K562 (cell line): ENCODE measurements at regions not wholly inside any gene's neighbourhood (a gene's known extent, or its start where the extent isn't known, plus 50 kb on each side); places are given as distances from the start of the nearest gene placed in this dataset.

Source experiments
- ATAC-seq: fragments of 200-7000 bp; cut with Tn5 transposase; 3 replicates; pipeline ENCODE4 v1.9.1; 2020; ENCODE audit warnings: moderate library complexity
- BruUV-seq: library from RNA; stranded (reverse); fragments of 400-500 nt; replicated peaks from 2 replicates; lab custom pipeline; 2021; lab: Mats Ljungman, UMichigan
- CTCF ChIA-PET: fragments of 300-600 bp; formaldehyde crosslinking; extraction: SDS; loops from one replicate; lab custom pipeline; 2021; ENCODE audit warnings: low intra/inter-chr PET ratio; lab: Yijun Ruan, JAX
- POLR2A ChIA-PET: fragments of 300-600, 350-650 bp; sonication (Branson Sonifier 250); formaldehyde crosslinking; extraction: SDS; loops from one replicate; lab custom pipeline; 2021; ENCODE audit warnings: antibody characterized with exemption, inconsistent platforms; lab: Yijun Ruan, JAX
- DNase-seq, 4 experiments: peaks; one replicate each; pipeline versions ENCODE4 v3.0.0 to v3.0.0-alpha.2; 2011 to 2018; ENCODE audit warnings: low spot score in 3 of 4, mixed read lengths in 3 of 4; ENCODE audit errors: extremely low read depth in 1 of 4
- FAIRE-seq: peaks from 2 replicates; lab custom pipeline; 2011; peaks lifted over from hg19 to GRCh38; lab: Jason Lieb, UNC
- H2AFZ ChIP-seq: 2 replicates; pipeline ENCODE4 v1.6.0; 2011; ENCODE audit warnings: low read depth, low read length, control low read depth, inconsistent platforms
- H3K27ac ChIP-seq: fragments of 200-600 bp; 3 replicates; pipeline ENCODE4 v1.8.0; 2011; ENCODE audit warnings: low read depth, mild to moderate bottlenecking, control low read depth, inconsistent platforms, low read length, moderate library complexity, mixed read lengths; ENCODE audit errors: extremely low read depth
- H3K27me3 ChIP-seq, 2 experiments: fragments of 300-600 bp in 1 of 2; 2 replicates in 1 of 2; 3 replicates in 1 of 2; pipeline versions ENCODE4 v1.6.0 to v1.8.0; 2011; ENCODE audit warnings: inconsistent platforms in 2 of 2, low read length in 2 of 2, mild to moderate bottlenecking in 1 of 2, mixed read lengths in 1 of 2, moderate library complexity in 1 of 2; ENCODE audit not compliant: control insufficient read depth in 2 of 2, insufficient read depth in 2 of 2
- H3K36me3 ChIP-seq: fragments of 300-600 bp; 3 replicates; pipeline ENCODE4 v1.8.0; 2011; ENCODE audit warnings: mild to moderate bottlenecking, low read length, inconsistent platforms; ENCODE audit not compliant: control insufficient read depth, insufficient read depth
- H3K4me1 ChIP-seq, 2 experiments: fragments of 200-600 bp in 1 of 2; replicated peaks in 1 of 2; 2 replicates in 1 of 2; 3 replicates in 1 of 2; pipeline versions ENCODE4 v1.5.1 to v1.8.0; 2011; ENCODE audit warnings: inconsistent platforms in 2 of 2, low read length in 2 of 2, mild to moderate bottlenecking in 1 of 2, mixed read lengths in 1 of 2, moderate library complexity in 1 of 2; ENCODE audit not compliant: control insufficient read depth in 2 of 2, insufficient read depth in 2 of 2
- H3K4me2 ChIP-seq: 2 replicates; pipeline ENCODE4 v1.6.1; 2011; ENCODE audit warnings: low read length, control low read depth, inconsistent platforms, mixed read lengths; ENCODE audit not compliant: insufficient read depth
- H3K4me3 ChIP-seq: fragments of 200-600 bp; sonication (generic), shearing (Covaris generic); 2 replicates; pipeline ENCODE4 v1.5.1; 2016; ENCODE audit warnings: control low read depth, inconsistent platforms
- H3K79me2 ChIP-seq: fragments of 200-600 bp; 3 replicates; pipeline ENCODE4 v1.8.0; 2011; ENCODE audit warnings: low read length, inconsistent platforms; ENCODE audit not compliant: control insufficient read depth, insufficient read depth
- H3K9ac ChIP-seq, 2 experiments: 2 replicates each; pipeline versions ENCODE4 v1.6.0 to v1.6.1; 2011; ENCODE audit warnings: low read depth in 2 of 2, low read length in 2 of 2, control low read depth in 1 of 2, inconsistent platforms in 1 of 2, mild to moderate bottlenecking in 1 of 2, mixed read lengths in 1 of 2; ENCODE audit not compliant: insufficient read depth in 1 of 2
- H3K9me1 ChIP-seq: one replicate; pipeline ENCODE4 v1.6.0; 2011; ENCODE audit warnings: inconsistent platforms, mild to moderate bottlenecking, low read length, moderate library complexity; ENCODE audit not compliant: control insufficient read depth, insufficient read depth
- H3K9me3 ChIP-seq: replicated peaks from 2 replicates; pipeline ENCODE4 v1.5.1; 2011; ENCODE audit warnings: low read depth, low read length, inconsistent platforms; ENCODE audit not compliant: control insufficient read depth, insufficient read depth
- H4K20me1 ChIP-seq: replicated peaks from 2 replicates; pipeline ENCODE4 v1.6.1; 2011; ENCODE audit warnings: low read length, inconsistent platforms, mixed read lengths; ENCODE audit not compliant: control insufficient read depth, insufficient read depth
- FOXJ2 ChIP-seq: fragments of 200-800 bp; sonication (Bioruptor generic); IDR thresholded peaks from 2 replicates; pipeline ENCODE4 v1.6.1; 2016; ENCODE audit warnings: missing genetic modification characterization, missing compliant biosample characterization
- HSF4 ChIP-seq: fragments of 250-450 bp; sonication (Bioruptor Pico); IDR thresholded peaks from 2 replicates; pipeline ENCODE4 v2.1.2; 2022; ENCODE audit warnings: mild to moderate bottlenecking, moderate library complexity, borderline replicate concordance
- MYBL2 ChIP-seq, 2 experiments: fragments of 450-650 bp in 1 of 2; sonication (generic) in 1 of 2; formaldehyde crosslinking in 1 of 2; IDR thresholded peaks; 2 replicates each; pipeline versions ENCODE4 v1.6.1 to v1.8.1; 2017 to 2022; ENCODE audit warnings: borderline replicate concordance in 1 of 2, inconsistent platforms in 1 of 2, low read depth in 1 of 2, mild to moderate bottlenecking in 1 of 2, missing genetic modification reagents in 1 of 2, moderate library complexity in 1 of 2
- POLR2AphosphoS5 ChIP-seq: IDR thresholded peaks from 2 replicates; pipeline ENCODE4 v1.6.1; 2011; ENCODE audit warnings: mild to moderate bottlenecking, low read depth, low read length, moderate library complexity; ENCODE audit not compliant: control insufficient read depth, insufficient read depth
- TCF7 ChIP-seq: sonication (generic); IDR thresholded peaks from 2 replicates; pipeline ENCODE4 v1.6.1; 2016; ENCODE audit warnings: antibody characterized with exemption, borderline replicate concordance
- THAP12 ChIP-seq: fragments of 250-450 bp; sonication (Bioruptor Pico); IDR thresholded peaks from 2 replicates; pipeline ENCODE4 v1.9.0; 2021; ENCODE audit warnings: mild to moderate bottlenecking, inconsistent platforms
- ZNF3 ChIP-seq: fragments of 250-450 bp; sonication (Bioruptor Pico); IDR thresholded peaks from 2 replicates; pipeline ENCODE4 v1.5.0; 2021; ENCODE audit warnings: mild to moderate bottlenecking, moderate library complexity
- WGBS: fragments of 100-300 bp; shearing (Covaris generic); methylation state at CpG from one replicate; pipeline ENCODE4 v1.1.6; 2016; ENCODE audit warnings: low coverage, mixed read lengths; ENCODE audit not compliant: insufficient coverage; ENCODE audit errors: missing lambda C conversion rate; 5-methylcytosine and 5-hydroxymethylcytosine counted together
- in situ Hi-C: fragments of 300-500 bp; cut with MboI; formaldehyde crosslinking; loops from 4 replicates; pipeline ENCODE4 v1.15.0; 2018; ENCODE audit warnings: inconsistent platforms, mixed read lengths
- intact Hi-C: fragments of 100-400 bp; cut with micrococcal nuclease; formaldehyde crosslinking; loops from 2 replicates; pipeline ENCODE4 v1.14.2; 2022
- TF ChIP-seq, protein P1 (sequence below): fragments of 450-650 bp; formaldehyde crosslinking; IDR thresholded peaks from 2 replicates; pipeline ENCODE4 v1.4.0; 2022; ENCODE audit warnings: missing genetic modification characterization

DNA sequence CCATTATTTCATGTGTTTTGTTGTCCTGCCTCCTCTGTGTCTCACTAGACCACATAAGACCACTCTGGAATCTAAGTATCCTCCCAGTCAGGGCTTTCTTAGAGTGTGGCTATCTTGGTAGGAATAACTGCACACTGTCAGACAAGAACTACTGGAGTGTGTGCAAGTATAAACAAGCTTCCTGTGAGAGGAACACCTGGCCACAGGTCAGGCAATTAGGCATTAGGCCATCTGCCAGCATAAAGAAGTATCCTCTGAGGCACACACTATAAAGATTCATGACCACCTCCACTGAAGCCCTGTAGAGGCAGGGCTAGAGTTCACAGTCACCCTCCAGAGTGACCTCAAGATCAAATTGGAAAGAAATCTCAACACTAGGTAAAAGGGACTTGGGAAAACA, 507.0 kb upstream of the PABPC4L start (continued):
- TF ChIP-seq THAP12 (CRISPR knock-in tag) (no peak), MYBL2 (IDR thresholded peaks at IDR 0.05; ENCODE audit: low read depth) (no peak), MYBL2 (CRISPR knock-in tag; IDR thresholded peaks at IDR 0.05; ENCODE audit: borderline replicate concordance) (no peak), FOXJ2 (tag) (no peak), HSF4 (CRISPR knock-in tag) (no peak), ZNF3 (CRISPR knock-in tag) (no peak)
- TF ChIP-seq, protein P1, sequence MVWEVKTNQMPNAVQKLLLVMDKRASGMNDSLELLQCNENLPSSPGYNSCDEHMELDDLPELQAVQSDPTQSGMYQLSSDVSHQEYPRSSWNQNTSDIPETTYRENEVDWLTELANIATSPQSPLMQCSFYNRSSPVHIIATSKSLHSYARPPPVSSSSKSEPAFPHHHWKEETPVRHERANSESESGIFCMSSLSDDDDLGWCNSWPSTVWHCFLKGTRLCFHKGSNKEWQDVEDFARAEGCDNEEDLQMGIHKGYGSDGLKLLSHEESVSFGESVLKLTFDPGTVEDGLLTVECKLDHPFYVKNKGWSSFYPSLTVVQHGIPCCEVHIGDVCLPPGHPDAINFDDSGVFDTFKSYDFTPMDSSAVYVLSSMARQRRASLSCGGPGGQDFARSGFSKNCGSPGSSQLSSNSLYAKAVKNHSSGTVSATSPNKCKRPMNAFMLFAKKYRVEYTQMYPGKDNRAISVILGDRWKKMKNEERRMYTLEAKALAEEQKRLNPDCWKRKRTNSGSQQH (CRISPR knock-in tag), result no peak
- TF ChIP-seq, all 486 proteins: peak for 0

- DNase-seq (no peak), FAIRE-seq (no peak), ATAC-seq (no peak)
- ChIA-PET CTCF (no interaction called here), POLR2A (no interaction called here)
- Histone ChIP-seq H3K9ac (no peak overlapping the region), H4K20me1 (no peaks in the 10 kb centered on the region), H3K9me1 (no peaks in the 10 kb centered on the region), H2AFZ (no peak overlapping the region), H3K27me3 (no peaks in the 10 kb centered on the region), H3K4me1 (no peaks in the 10 kb centered on the region), H3K4me3 (no peak overlapping the region), H3K36me3 (no peaks in the 10 kb centered on the region), H3K9me3 (no peaks in the 10 kb centered on the region), H3K27ac (no peak overlapping the region), H3K79me2 (no peaks in the 10 kb centered on the region), H3K4me2 (no peak overlapping the region)
- intact Hi-C loops, result no loop called here
- TF ChIP-seq TCF7, result no peak
- no peak for TF ChIP-seq POLR2AphosphoS5
- in situ Hi-C loops, result no loop called here
- WGBS, result 0% methylated on average over 2 of the region's 2 CpGs
- BruUV-seq, result no TSS peak
Observed at GRCh38 chr4:134708026-134708425, 506.4 kb upstream of the PABPC4L start.
